Fibroblast of skin of right biceps (primary cell): ENCODE measurements at regions not wholly inside any gene's neighbourhood (a gene's known extent, or its start where the extent isn't known, plus 50 kb on each side); places are given as distances from the start of the nearest gene placed in this dataset.

Experiments
- DNase-seq: peaks from one replicate; pipeline ENCODE4 v3.0.0-alpha.2; 2013

GRCh38 chr17:34413443-34414119, 50.5 kb upstream of the CCL1 start:
- DNase-seq = no peak

- DNase-seq = peak; percentile 34
These were observed 50.0 kb upstream of the CCL1 start for GRCh38 chr17:34412965-34413441.
